ENCODE measurements at regions not wholly inside any gene's neighbourhood (a gene's known extent, or its start where the extent isn't known, plus 50 kb on each side); places are given as distances from the start of the nearest gene placed in this dataset.

DNA sequence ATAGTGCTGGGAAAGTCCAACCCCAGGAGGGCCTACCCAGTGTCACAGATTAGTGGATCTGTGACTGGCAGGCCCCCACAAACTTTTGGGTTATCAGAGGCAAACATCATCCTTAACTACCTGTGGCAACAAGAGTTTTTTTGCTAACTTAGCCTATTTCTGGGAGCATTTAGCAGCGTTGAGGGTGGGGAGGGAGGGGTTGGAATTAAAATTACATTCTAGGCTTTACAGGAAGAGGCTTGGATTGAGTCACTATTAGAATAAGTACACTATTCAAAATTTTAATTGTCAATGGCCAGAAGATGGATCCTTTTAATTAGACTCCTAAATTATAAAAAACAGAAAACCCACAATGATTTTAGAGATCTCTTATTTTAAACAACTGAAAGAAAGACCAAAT, 267.9 kb upstream of the NPSR1 start:
- Histone ChIP-seq H3K18ac (ENCODE audit: low read depth, low read length) (no peak overlapping the region), H3K79me1 (ENCODE audit: low read depth in 1 of 2, low read length in 2 of 2) (no peaks in the 10 kb centered on the region), H4K20me1 (ENCODE audit: insufficient read depth, low read length) (no peaks in the 10 kb centered on the region), H3K4ac (ENCODE audit: low read depth, low read length) (no peak overlapping the region), H3K27ac (ENCODE audit: insufficient read depth, low read length) (no peak overlapping the region), H2BK5ac (ENCODE audit: low read depth, low read length, poor library complexity, severe bottlenecking) (no peak overlapping the region), H2BK120ac (ENCODE audit: low read depth, low read length) (no peak overlapping the region), H3K4me1 (ENCODE audit: control insufficient read depth, insufficient read depth, low read length) (no peaks in the 10 kb centered on the region), H3K4me2 (ENCODE audit: low read depth, low read length) (no peak overlapping the region), H2AFZ (replicated peaks; ENCODE audit: low read length, poor library complexity) (no peak overlapping the region), H3K9me3 (ENCODE audit: control insufficient read depth, insufficient read depth, low read length) (no peaks in the 10 kb centered on the region), H4K8ac (ENCODE audit: low read depth in 2 of 2, low read length in 2 of 2) (no peak overlapping the region), H2AK5ac (ENCODE audit: low read depth, low read length) (no peak overlapping the region), H2AK9ac (replicated peaks; ENCODE audit: low read depth, low read length, poor library complexity) (no peak overlapping the region), H3K9me1 (ENCODE audit: insufficient read depth, low read length) (no peaks in the 10 kb centered on the region), H3K56ac (ENCODE audit: extremely low read depth, insufficient read depth, low read length) (no peak overlapping the region), H4K91ac (ENCODE audit: insufficient read depth, low read depth, low read length) (no peak overlapping the region), H3K23ac (ENCODE audit: low read depth, low read length) (no peak overlapping the region), H2BK15ac (ENCODE audit: low read depth, low read length) (no peak overlapping the region), H3K4me3 (ENCODE audit: insufficient read depth, low read depth, low read length) (no peak overlapping the region), H3K9ac (ENCODE audit: low read depth, low read length) (no peak overlapping the region), H3K36me3 (ENCODE audit: control insufficient read depth, insufficient read depth, low read length) (no peaks in the 10 kb centered on the region), H3K14ac (replicated peaks; ENCODE audit: low read depth, low read length) (no peak overlapping the region), H4K5ac (ENCODE audit: low read depth, low read length) (no peak overlapping the region), H3K27me3 (ENCODE audit: control insufficient read depth, insufficient read depth, low read length) (no peaks in the 10 kb centered on the region), H2BK20ac (ENCODE audit: low read depth, low read length) (no peak overlapping the region)
- ChIA-PET CTCF (no interaction called here), POLR2A (ENCODE audit: unreplicated experiment) (no interaction called here)
- TF ChIP-seq NFE2L2 (IDR thresholded peaks at IDR 0.05; ENCODE audit: low read depth, low read length): no peak
- no peak for TF ChIP-seq CEBPB (IDR thresholded peaks at IDR 0.05; ENCODE audit: low read depth, low read length)
- no peak for TF ChIP-seq MAZ (IDR thresholded peaks at IDR 0.05; ENCODE audit: borderline replicate concordance, low read depth, low read length)
- TF ChIP-seq RAD21 (IDR thresholded peaks at IDR 0.05; ENCODE audit: low read length): no peak
- no peak for TF ChIP-seq MAFK (IDR thresholded peaks at IDR 0.05; ENCODE audit: low read depth, low read length)
- no peak for TF ChIP-seq FOS (IDR thresholded peaks at IDR 0.05; ENCODE audit: low read depth, low read length)
- no peak for TF ChIP-seq RFX5 (IDR thresholded peaks at IDR 0.05; ENCODE audit: low read depth, low read length)
- TF ChIP-seq RCOR1 (IDR thresholded peaks at IDR 0.05; ENCODE audit: insufficient replicate concordance, low read length): no peak
- no peak for TF ChIP-seq MXI1 (IDR thresholded peaks at IDR 0.05; ENCODE audit: borderline replicate concordance, low read depth, low read length)
- in situ Hi-C loops (cut with MboI; ENCODE audit: low sequenced_read_pairs) (no loop called here), dilution Hi-C loops (cut with HindIII; ENCODE audit: low sequenced_read_pairs, unreplicated experiment) (no loop called here), intact Hi-C loops (cut with micrococcal nuclease) (no loop called here)
- ATAC-seq (ENCODE audit: low read depth) (no peak), DNase-seq (no peak)
- BruUV-seq (replicated peaks): no TSS peak
- no CpG with 5 or more reads among the region's 1 CpG for WGBS, 2 experiments (ENCODE audit: extremely low coverage in 2 of 2, insufficient read length in 1 of 2)

All from IMR-90 (cell line).